Fibroblast of skin of left biceps (primary cell): ENCODE measurements at regions not wholly inside any gene's neighbourhood (a gene's known extent, or its start where the extent isn't known, plus 50 kb on each side); places are given as distances from the start of the nearest gene placed in this dataset.
"Not testable (repeated sequence)": the region's sequence is repeated elsewhere in the genome, so short reads cannot be mapped to it uniquely, and the experiment has no call there.

Experiments
- DNase-seq, 2 experiments: peaks; one replicate each; pipeline ENCODE4 v3.0.0-alpha.2; 2013; ENCODE audit warnings: low read depth in 2 of 2

GRCh38 chr4:138892483-138893407 lies 122.8 kb upstream of the NOCT start:
- no peak for DNase-seq

- no peak for DNase-seq
Measured at GRCh38 chr4:138891631-138892031, 124.0 kb upstream of the NOCT start.

- DNase-seq = no peak
Measured at GRCh38 chr4:138890891-138891570, 124.5 kb upstream of the NOCT start.

DNA sequence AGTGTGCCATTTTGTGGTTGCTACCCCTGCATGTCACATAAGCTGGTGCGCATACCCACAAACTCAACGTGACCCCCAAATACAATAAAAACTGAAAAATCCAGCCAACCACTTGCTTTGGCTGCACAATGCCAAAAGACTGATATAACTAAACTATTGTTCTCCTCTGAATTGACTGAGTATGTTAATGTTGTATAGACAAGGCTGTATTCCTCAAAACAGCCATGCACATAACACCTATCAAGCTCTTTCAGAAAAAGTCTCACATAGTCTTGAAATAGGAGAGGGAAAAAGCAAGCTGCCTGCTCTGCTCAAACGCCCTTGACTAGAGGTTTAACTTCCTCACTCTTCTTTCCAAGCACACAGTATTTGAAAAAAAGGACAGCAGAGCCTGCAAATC lies 126.4 kb upstream of the NOCT start:
- DNase-seq = no peak

DNA sequence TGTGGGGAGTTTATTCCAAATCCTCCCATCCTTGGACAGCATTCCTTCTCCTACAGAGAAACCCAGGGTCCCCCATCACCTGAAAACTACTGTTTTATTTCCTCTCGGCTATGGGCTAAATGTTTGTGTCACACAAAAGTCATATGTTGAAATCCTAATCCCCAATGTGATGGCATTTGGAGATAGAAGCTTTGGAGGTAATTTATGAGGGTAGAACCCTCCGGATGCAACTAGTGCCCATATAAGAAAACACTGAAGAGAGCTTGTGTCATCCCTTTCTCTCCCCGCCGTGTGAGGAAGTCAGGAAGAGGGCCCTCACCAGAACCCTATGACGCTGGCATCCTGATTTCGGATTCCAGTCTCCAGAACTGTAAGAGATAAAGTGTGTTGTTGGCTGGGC lies 127.8 kb upstream of the NOCT start:
- no peak for DNase-seq

GRCh38 chr4:138887341-138887740 lies 128.2 kb upstream of the NOCT start:
- no peak for DNase-seq

DNA sequence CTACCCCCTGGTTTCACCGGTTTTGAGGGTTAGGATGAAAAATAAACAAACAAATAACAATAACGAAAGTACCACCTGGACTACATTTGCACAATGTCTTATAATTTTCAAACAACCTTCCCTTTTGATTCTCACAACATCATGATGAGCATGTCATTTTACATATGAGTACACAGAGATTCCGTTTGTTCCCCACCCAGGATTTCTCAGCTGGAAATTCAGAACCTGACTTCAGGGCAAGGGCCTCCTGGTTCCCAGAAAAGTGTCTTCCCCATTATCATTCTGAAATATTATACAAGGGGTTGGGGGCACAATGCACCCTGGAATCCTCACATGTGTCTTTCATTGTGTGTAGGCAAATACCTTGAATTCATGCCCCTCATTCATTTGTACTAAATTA lies 135.8 kb upstream of the NOCT start:
- DNase-seq = no peak

GRCh38 chr4:138875891-138876608 lies 139.5 kb upstream of the NOCT start:
- peak; percentile 90 to 93 for DNase-seq

- no peak for DNase-seq
Measured at GRCh38 chr4:138871555-138871875, 144.1 kb upstream of the NOCT start.

DNA sequence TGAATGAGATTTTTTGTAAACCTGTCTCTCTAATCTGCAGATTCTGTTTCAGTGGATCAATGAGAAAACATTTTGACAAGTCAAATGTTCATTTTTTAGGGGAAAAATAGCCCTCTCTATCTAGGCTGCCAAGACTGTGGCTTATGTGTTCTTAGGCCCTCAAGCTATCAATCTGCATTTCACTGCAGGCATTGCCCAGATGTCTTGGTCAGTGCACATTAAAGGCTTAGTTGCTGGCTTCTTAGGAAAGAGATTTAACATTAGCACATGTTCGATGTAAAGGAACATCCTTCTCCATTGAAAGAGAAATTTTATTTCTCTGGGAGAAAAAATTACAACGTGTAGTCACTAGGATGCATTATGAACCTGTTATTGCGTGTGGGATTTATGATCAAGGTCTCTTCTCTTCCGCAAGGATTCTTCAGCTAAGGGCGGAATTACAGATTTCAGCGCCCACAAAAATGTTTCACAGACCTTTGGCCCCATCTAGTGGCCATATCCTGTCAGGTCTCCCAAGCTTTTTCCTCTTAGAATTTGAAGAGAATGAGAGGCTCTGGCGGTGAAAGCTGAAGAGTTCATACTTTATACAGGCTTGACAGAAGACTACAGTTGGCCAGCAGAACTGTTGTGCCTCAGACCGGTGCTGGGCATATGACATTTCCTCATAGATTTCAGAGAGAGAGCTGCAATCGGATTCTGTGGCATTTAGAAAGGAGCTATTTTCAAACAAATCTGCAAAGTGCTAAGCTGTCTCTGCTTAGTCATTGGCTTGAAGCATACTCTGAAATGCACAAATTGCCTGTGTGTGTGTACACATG lies 144.6 kb upstream of the NOCT start:
- DNase-seq = peak; percentile 45 to 46

DNA sequence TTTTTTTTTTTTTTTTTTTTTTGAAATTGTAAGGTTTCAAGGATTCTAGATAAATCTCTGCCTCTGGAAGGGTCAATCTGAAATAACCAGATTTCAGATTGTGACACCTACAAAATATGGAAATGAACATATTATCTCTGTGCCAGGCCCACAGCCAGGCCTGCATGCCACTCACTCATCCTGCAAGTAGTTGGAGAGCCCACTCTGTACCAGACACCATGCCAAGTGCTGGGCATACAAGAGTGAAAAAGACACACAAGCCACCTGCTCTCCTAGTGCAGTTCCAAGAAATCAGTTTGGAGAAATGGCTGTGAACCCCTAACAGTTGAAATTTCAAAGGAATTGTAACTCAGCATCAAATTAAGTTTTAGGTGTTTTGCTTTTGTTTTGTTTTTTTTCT lies 145.9 kb upstream of the NOCT start:
- DNase-seq = no peak

DNA sequence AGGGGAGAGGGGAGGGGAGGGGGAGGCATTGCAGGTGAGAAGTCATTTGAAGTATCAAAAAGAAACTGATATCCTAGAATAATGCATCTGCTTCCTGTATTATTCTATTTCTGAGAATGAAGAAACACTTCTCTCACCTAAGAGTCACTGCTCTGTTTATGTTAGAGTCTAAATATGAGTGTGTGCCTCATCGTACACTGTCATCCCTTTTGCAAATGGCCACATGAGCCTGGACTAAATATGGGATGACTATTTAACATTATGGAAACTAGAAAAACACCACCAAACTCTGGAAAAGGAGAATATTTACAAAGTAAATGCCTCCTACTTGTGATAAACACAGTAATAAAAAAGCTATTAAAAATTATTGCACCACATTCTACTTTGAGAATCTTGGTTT lies 146.4 kb upstream of the NOCT start:
- DNase-seq = no peak

- no peak for DNase-seq
Measured at GRCh38 chr4:138868562-138868961, 147.0 kb upstream of the NOCT start.

GRCh38 chr4:138867404-138867803 lies 148.2 kb upstream of the NOCT start:
- DNase-seq = no peak

- DNase-seq = no peak
Measured at GRCh38 chr4:138866314-138866713, 149.3 kb upstream of the NOCT start.

DNA sequence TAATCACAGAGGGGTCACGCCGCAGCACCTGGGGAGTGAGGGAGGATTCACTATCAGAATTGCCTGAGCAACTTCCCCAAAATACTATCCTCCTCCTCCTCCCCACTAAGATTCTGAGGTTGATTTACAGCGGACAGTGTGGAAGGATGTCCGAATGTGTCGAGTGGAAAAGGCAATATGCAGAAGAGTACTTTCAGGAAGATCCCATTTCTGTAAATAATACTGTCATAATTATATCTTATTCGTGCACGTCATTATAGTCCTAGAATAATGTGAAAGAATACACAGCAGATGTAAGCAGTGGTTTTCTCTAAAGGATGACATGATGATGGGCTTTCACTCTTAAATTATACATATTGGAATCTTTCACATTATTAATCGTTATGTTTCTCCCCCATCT lies 149.8 kb upstream of the NOCT start:
- DNase-seq = no peak

GRCh38 chr4:138864961-138865720 lies 150.4 kb upstream of the NOCT start:
- DNase-seq = no peak

DNA sequence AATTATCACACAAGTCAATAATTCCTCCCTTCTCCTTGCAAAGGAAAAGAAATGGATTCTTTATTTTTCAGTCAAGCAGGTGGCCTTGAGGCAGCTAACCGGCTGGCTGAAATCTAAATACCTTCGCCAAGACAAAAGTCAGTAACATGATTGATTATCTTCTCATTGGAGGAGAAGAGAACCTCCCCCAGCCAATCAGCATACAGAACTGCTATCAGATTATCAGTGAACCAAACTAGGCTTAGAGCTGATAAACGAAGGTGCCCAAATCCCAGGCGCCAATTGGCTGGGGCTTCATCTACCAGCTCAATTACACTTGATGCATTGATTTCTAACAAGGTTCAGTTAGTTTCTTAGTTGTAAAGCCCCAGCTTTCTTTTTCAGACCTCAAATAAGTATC lies 152.4 kb upstream of the NOCT start:
- DNase-seq = no peak

DNA sequence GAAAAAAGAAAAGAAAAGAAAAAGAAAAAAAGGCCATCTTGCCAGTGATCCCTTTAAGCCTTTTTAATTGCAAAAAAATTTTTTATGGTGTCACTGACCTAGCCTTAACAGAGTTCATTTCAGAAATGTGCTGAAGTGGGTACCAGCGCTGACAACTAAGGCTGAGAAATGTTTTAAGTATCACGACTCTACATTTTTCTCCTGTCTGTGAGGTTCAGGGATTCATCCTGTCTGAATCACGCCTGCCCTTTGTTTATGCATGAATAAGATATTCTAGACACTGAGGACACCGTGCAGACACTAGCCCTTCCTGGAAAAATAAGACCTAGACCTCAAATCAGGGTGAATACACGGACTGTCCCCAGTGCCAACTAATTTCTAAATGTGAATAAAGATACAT lies 154.4 kb upstream of the NOCT start:
- DNase-seq = no peak

DNA sequence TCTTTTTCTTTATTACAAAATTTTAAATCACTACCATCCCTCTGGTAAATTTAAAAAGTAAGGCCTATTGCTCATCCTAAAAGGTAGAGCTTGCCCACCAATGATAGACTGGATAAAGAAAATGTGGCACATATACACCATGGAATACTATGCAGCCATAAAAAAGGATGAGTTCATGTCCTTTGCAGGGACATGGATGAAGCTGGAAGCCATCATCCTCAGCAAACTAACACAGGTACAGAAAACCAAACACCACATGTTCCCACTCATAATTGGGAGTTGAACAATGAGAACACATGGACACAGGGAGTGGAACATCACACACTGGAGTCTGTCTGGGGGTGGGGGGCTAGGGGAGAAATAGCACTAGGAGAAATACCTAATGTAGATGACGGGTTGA lies 155.2 kb upstream of the NOCT start:
- not testable (repeated sequence) for DNase-seq

DNA sequence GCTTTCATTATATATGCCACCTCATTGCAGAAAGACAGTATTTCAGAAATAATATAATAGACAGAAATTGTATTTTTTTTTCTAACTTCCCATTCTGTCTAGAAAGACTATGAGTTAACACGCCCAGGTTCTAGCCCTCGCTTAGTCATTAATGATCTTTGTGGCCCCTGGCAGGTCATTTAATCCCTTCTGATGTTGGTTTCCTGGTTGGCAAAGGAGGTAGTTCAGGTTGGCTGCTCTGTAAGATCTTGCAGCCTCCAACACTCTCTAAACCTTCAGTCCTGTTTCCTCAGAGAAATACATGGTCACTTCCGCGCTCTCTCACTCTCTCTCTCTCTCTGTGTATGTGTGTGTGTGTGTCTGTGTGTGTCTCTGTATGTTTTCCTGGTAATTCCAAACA lies 156.3 kb upstream of the NOCT start:
- no peak for DNase-seq
